A204.1 (cell line): ENCODE measurements at regions not wholly inside any gene's neighbourhood (a gene's known extent, or its start where the extent isn't known, plus 50 kb on each side); places are given as distances from the start of the nearest gene placed in this dataset.

Experiments used
- FAIRE-seq: peaks from 2 replicates; lab custom pipeline; 2012; peaks lifted over from hg19 to GRCh38; lab: Jason Lieb, UNC

DNA sequence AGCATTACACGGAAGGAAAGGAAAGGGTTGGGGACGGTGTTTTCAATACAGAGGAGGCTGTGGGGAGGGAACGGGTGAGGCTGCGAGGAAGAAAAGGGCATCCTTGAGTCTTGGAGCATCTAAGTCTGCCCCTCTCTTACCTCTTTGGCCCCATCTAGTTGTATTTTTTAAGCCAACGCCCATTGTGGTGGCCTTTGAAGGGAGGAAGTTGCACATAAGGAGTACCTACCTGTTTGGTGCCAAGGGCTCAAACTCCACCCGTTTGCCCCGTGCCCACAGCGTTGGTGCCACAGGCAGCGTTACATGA, 146.1 kb upstream of the UMPS start:
- FAIRE-seq = no peak

DNA sequence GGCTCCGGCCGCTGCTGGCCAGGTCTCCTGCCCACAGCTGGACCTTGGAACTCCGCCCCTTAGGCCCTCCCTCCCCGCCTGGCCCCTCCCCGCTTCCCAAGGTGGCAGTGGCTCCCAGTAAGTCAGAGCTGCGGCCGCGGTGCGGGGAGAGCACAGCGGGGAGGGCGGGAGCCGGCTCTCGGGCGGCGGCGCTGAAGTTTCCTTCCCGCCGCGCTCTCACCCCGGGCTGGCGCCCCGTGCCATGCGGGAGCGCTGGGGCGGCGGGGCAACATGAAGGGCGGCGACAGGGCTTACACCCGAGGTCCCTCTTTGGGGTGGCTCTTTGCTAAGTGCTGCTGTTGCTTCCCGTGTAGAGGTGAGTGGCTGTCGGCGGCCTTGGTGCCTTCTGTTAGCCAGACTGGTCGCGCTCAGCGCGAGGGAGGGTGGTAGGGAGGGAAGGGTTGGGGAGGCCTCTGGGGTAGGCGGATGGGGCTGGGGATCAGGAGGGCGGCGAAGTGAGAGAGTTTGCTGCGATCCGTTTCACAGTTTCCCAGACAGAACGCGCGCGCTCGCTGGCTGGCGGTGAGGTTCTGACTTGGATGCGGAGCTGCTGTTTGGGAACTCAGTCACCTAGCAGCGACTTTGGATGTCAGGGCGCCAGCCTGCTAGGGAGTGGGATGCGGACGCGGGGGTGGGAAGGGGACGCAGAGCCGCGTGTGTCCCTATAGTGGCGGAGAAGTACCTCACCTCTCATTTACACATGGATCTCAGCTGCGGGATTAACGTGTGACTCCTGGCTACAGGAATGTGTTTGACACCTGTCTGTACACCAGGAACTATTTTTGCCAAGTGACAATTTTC, 145.5 kb upstream of the UMPS start:
- FAIRE-seq = no peak

DNA sequence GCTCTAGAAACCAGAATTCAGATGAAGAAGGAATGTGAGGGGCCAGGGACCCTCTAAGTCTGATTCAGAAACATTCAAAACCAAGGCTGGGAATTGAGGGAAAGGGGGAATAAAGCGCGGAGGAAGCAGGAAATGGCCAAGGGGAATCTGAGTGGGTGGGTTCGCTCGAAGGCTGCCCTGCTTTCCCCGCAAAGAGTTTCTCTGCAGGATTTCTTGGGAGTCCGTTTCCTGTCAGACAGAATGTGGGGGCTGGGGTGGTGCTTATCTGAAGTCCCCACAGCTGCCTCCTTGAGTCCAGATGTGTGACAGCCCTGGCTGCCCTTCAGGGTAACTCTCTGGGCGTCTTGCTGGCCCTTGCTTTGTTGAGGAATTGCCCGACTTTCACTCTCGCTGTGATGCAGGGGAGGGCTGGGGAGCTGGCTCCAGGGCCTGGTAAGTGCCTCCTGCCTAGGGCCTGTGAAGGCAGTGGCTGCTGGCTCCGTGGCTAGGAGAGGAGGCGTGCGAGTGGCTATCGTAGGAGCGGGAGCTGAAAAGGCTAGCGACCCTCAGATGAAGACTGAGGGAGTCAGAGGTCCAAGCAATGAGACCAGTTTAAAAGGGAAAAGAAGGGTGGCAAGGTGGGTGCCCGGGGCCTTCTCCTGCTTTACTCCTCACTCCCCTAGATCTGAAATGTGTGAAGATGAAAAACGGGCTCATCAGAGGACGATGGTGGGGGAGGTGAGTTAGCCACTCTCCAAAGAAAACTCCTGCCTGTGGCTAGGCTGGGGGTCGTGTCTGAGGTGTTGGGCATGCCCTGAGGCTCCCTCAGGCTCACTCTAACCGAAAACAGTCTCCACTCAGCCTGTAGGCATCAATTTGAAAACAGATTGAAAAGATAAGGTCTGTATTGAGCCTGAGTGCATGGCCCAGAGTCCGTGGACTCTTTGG, 143.9 kb upstream of the UMPS start:
- no peak for FAIRE-seq

DNA sequence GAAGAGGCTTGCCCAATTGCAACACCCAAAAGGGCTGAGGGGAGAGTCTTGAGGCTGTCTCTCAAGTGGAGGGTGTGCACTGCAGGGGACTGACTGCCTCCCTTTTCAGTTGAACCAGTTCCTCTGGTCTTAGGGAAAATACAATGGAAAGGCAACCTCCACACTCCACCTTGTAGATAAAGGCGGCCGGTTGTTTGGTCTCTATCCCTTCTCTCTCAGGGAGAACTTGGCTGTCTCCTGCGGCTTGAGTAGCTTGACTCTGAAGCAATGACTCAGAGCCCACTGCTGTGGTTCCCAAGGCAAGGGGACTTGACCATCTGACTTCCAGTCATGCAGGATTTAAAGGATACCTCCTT, 143.2 kb upstream of the UMPS start:
- FAIRE-seq = no peak

DNA sequence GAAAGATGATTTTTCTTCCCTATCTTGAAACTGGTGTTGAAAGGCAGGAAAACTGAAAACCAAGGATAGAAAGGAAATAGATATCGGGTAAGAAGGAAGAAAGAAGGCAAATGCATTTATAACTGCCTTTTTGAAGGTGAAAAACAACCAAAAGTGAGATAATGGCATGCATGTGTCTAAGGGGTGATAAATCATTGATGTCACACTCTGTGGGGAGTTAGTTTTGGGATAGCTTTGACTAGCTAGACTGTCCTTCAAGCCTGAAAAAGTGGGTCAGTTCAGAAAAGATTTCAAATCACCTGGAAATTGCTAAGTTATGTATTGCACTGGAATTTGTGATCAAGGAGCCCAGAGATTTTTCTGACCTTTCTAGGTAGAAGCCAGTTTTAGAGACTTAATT, 142.2 kb upstream of the UMPS start:
- FAIRE-seq = no peak

DNA sequence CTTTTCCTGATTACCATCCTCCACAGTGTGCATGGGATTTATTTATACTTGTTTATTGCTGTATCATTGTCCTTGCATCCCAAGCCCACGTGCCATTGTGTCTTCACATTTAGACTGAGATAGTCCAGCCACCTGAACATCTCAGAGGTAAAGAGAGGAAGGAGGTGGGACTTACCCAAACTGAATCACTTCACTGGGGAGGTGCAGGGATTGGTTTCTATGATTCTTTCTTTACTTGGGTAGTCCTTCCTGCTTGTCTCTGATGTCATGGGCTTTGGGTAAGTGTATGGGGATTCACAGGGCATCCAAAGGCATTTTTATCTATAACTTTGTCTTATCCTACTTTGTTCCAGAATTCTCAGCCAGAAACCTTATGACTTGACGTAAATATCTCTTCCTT, 141.5 kb upstream of the UMPS start:
- FAIRE-seq = no peak

DNA sequence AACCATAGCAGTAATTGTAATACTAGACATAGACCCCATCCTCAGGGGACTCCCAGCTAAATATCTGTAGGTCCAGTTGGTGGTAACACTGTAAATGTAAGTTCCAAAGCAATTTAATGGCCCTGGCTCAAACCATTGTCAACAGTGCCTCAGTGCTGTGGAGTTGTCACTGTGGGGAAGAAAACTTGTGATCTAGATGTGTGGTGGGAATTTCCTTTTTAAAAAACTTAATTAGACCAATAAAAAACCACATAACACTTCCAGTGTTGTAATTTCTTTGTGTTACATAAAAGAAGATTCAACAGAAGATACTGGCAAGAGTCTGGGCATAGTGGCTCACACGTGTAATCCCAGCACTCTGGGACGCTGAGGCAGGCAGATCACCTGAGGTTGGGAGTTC, 138.6 kb upstream of the UMPS start:
- no peak for FAIRE-seq

DNA sequence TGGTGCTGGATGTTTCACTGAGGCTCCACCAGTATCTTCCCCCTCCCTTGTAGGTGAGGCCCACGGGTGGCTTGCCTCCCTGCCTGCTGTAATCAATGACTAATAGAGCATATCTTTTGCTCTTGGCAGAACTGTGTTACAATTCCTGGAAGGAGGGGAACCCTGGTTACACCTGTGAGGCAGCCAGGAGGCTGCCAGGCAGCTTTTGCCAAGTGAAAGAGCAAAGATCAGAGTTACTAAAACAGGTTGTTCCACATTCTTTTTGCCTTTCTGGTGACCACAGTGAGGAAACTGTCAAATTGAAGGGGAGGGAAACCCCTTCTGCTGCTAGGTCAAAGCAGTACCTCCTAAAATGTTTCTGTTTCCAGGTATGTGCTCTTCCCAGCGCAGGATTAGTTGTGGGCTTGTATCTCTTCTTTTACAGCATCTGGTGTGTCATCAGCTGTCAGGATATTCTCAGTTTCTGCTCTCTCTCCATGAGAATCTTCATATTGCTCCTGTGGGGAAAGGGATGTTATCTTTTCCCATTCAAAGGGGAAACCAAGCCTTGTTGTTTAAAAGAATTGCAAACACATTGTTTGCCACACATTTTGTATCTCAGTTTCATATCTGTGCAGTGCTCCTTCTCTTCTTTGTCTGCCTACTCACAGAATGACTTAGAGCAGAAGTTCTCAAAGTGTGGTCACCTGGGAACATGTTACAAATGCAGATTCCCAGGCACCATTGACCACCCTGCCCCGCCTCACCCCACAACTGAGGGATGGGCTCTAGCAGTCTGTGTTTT, 137.4 kb upstream of the UMPS start:
- no peak for FAIRE-seq

DNA sequence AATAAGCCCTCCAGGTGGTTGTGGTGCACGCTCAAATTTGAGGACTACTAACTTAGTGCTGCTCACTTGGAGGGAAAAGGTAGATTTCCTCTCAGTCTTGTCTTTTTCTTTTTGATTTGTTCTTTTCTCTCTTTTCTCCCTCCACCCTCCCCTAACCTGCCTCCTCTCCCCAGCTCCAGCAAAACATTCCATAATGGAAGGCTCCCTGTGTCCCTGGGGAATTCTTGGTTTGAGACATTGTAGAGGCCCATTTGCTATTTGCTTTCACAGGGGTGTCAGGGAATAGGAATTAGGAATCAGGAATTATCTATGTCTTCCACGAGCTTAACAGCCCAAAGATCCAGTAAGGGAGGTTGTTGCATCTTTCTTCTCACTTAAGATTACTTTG, 136.8 kb upstream of the UMPS start:
- no peak for FAIRE-seq

DNA sequence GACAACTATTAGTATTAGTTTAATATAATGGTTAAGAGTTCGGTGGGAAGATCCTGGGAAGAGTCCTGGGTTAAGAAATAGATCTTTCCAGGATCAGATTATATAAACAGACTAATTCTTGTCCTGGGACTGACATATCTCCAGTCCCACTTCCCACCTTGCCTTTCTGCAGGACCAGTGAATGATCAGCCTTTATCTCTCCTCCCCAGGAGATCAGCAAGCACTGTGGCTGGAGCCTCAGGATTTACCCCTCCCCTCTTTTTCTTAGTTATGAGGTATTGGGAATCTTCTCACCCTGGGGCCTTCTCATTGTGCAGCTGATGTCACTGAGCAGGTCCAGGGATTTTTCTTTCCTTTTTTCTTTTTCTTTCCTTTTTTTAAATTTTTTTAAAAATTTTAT, 135.7 kb upstream of the UMPS start:
- FAIRE-seq = no peak

DNA sequence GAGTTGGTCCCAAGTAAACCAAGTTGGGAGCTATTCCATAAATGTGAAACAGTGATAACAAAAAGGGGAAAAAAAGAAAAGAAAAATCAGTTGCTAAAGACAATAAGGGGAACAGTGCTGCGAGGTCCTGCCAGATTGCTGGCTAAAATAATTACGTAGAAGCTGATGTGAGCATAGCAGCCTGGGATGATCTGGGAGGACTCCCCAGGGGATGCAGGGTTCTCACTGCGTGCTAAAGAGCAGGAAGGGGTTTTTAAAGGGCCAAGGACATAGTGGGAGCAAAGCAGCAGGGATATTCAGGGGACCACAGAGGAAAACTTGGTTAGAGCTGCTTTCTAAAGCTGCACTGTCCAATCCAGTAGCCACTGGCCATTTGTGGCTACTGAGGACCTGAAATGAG, 133.0 kb upstream of the UMPS start:
- FAIRE-seq = no peak

DNA sequence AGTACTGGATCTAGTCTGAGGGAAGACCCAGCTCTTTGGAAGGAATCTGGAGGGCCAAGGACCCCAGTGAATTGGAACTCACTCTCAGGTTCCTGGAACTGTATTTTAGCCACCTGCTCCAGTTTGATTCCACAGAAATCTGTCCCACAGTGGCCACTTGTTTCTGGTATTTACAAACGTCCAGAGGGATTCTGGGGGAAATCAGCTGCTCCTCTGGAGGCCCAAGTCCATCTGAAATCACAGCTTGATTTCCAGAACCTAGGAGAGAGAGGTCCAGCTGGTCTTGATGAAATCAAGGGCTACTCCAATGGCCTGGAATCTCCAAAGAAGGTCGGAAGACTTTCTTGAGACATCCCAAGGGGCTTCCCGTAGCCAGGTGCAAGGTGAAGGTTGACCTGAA, 132.3 kb upstream of the UMPS start:
- no peak for FAIRE-seq

DNA sequence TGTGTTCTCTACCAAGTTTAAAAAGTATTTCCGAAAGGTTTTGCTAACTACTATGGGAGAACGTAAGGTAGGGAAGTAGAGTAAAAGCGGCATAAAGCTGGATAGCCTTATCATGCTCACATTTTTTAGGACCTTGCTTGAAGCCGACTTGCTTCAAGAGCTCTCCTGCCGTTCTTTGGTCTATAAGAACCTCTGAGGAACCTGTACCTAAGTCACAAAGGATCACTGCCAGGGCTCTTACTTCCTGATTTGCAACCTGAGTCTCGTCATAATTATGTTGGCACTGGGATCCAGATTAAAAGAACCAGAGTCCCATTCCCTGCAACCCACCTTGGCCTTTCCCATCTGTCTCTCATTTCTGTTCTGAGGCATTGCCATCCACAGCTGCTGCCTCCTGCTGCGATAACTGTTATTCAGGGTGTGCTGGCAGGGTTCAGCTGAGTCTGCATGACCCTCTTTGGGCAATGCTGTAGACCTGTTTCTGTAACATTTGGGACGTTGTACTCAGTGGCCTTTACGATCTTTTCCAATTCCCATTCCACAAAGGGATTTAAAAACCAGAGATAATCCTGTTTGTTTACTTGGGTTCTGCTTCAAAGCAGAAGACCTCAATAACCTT, 131.0 kb upstream of the UMPS start:
- FAIRE-seq = no peak

DNA sequence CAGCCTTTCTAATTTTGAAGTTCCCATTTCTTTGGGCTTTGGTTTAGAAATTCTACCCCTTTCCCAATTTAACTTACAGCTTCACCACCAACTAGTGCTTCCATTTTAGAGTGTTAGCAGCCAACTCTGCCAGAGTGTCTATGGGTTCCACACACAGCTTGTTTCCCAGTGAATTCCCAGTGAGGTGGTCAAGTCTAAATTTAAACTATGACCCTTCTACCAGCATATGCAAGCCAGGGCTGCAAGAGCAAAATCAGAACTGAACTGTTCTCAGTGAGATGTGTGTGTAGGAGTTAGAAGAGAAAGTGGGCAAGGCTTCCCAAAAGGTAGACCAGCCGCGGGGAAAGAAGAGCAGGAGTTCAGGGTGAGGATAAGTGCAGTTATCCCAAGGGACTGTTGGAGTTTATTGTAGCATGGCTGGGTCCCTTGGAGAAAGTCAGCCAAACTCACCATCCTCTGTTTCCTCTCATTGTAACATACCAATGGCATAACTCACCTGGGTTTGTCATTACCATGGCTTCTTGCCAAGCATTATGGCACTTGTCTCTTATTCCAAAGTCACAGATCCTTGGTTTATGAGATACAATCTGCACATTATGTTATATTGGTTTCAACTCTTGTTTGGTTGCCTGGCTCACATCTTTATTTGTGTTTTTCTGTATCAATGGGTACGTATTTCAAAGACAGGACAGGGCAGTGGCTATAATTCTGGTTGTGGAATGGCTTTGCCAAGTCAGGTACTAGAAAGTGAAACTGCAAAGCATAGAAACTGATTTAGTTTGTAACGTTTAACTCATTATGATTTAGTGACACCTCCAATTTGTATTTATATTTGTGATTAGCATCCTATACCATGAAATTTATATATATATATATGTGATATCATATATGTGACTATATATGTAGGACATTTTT, 130.2 kb upstream of the UMPS start:
- FAIRE-seq = no peak

DNA sequence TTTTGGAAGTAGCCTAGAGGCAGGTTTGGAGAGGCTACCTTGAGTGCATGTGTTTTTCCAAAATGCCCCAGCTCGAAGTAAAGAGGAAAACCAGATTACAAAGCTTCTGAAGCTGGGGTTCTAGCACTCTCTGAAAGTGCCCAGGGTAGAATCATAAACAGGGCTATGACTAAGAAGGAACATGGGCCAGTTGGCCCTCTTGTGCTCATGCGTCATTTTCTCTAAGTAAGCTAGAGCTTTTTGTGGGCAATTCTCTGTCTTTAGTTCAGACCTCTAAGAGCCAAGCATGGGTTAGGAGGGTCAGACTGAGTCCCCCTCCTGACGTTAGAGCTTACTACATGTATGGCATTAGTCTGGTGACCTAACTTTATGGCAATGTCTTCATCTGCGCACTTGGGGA, 129.5 kb upstream of the UMPS start:
- no peak for FAIRE-seq

DNA sequence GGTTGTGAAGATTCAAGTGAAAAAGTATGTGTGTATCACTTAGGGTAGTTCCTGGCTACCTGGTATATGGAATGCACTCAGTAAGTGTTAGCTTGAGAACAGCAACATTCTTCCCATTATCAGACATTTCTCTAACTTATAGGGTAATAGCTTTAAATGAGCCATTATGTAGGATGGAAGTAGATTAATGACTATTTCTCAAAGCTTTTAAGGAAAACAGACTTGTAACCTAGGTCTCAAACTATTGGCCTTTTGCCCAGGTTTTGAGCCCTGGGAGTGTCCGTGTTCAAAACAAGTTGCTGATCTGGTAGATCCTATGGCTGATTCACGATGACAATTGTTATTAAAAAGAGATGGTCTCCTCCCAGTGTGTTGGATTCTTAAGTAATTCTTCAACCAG, 129.1 kb upstream of the UMPS start:
- FAIRE-seq = no peak

DNA sequence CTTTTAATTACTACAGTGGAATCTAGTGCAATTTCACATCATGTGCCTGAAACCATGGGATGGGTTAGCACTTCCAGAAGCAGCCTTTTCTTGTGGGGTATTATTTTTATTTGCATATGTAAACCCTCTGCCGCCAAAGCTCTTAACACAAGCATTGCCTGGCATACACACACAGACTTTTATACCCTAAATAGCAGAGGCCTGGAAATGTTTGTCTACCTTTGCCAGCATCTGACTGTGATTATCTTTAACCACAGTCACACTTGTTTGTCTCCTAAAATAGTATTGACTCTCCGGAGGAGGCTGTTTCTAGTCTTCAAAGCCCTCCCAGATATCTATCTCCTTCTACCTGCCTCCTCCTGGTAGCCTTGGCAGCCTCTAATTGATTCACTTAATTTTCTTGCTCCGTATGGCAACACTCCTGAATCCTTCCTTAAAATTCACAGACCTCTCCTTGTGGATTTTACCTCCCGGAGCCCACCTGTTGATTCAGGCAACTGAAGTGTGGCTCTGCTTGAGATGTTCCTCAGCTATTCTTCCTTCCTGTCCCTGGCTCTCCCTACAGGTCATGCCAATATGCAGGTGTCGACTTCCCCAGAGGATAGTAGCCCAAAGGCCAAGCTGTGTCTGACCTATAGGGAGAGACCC, 127.1 kb upstream of the UMPS start:
- no peak for FAIRE-seq

DNA sequence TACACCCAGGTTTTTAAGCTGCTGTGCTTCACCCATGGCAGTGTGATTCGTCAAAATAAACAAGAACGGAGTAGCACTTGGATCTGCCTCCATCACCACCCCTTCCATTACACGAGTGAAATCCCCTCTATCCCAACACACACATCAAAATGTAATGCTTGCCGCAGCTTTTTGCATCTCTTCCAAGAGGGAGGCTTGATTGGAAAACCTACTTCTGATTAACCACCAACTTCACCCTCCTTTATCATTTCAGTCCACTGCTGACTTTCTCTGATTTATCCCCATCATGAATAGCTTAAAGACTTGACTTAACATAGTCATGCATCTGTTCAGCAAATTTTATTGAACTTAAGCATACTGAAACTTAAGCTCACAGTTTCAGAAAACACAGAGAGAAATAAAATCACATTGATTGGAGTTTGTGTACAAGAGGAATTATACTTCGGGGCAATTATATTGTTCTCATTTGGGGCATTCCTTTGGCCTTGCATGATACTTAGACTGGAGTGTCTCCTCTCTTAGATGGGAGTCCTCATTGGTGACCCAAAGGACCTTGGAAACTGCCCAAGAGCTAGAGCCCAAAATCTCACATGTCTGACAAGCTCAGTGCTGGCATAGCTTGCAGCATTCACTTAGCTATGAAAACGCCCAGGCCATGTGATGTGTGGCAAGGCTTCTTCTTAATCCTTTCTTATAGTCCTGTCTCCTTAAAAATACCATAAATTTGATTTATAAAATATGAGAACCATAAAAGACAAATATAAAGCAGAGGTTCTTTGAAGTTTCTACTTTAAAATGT, 124.3 kb upstream of the UMPS start:
- no peak for FAIRE-seq

DNA sequence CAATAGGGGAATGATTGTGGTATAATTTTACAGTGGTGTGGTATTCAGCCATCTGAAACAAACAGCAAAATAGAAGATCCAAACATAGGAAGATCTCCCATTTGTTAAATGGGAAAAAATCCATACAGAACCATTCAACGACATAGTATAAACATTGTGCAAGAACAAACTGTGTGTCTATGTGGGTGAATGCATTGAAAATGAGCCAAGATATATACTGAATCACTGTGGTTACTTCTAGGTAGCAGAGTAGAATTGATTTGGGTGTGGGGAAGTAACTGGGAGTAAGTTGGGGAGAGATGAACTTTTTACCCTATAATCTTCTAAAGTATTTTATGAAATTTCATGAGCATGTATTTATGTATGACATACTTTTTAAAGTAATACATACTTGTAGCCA, 123.1 kb upstream of the UMPS start:
- no peak for FAIRE-seq

DNA sequence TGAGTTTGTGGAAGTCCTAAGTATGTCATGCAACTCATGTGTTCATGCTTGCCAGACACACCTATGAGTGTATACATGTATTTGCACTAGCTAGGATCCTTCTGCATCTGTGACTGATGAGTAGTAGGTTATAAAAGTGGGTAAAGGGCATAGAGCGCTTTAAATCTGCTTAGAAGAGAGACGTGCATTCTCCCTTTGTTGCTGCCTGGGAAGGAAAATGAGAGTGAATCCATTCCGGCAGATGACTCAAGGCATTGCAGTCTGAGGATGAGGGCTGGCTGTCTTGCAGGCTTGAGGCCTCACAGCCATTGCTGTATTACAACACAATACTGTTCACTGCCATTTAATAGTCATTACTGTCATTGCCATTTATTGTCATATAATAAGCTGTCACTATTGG, 120.8 kb upstream of the UMPS start:
- FAIRE-seq = no peak
